ENCODE measurements at regions not wholly inside any gene's neighbourhood (a gene's known extent, or its start where the extent isn't known, plus 50 kb on each side); places are given as distances from the start of the nearest gene placed in this dataset.
"Not testable (repeated sequence)": the region's sequence is repeated elsewhere in the genome, so short reads cannot be mapped to it uniquely, and the experiment has no call there.

- no peak for FAIRE-seq
Observed at GRCh38 chr11:37858398-37858797, 1260.4 kb upstream of the RAG2 start.

DNA sequence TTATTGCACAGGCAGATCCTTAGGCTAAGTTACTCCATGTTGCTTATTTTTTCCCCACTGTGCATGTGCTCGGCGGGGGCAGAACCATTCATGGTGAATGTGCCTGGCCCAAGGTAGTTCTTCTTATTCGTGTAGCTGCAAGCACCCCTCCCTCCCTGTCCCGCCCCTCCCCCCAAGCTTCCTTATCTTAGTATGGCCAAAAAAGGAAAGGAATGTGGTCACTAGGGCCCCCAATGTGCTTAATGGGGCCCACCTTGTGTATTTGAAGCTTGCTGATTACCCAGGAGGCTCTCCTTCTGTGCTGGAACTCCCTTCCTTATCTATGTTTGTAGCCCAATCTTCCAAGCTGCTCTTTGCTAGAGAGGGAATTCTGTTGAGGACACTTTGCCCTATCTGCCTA is 1259.7 kb upstream of the RAG2 start:
- FAIRE-seq (no peak), DNase-seq (ENCODE audit: low spot score in 2 of 2) (no peak)

More at GRCh38 chr11:37858398-37858797, 1260.4 kb upstream of the RAG2 start:
- DNase-seq (ENCODE audit: low spot score in 2 of 2) = no peak

DNA sequence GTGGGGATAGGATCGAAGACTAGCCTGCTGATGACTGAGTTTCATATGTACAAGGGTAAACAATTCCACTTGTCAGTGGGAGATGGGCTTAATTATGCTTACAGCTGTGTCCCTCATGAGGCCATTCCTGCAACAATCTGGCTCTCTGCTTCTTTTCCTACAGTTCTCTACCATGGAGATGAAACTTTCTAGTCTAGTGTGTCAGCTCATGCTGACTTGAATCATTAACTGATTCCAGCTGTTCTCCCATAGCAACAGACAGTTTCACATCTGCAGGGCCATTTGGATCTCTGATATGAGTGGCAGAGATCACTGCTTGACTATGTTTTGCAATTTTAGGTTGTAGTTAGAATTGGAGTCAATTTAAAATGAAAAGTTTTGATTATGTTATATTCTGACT is 1251.7 kb upstream of the RAG2 start:
- no peak for DNase-seq (ENCODE audit: low spot score in 2 of 2)
- no peak for FAIRE-seq

DNA sequence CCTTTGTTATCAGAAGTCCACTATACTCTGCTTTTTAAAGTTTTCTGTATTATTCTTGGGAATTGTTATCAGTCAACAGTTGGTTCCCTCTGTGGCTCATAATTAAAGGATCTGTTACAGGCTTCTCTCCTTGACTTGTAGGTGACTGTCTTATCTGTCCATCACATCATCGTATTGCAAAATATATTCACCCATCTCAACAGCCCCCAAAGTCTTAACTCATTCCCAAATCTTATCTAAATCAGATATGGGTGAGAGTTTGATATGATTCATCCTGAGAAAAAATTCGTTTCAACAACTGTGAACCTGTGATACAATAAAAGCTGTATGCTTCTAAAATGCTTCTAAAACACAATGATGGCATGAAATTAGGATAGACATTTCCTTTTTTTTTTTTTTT is 1245.6 kb upstream of the RAG2 start:
- FAIRE-seq = no peak
- no peak for DNase-seq (ENCODE audit: low spot score in 2 of 2)

DNA sequence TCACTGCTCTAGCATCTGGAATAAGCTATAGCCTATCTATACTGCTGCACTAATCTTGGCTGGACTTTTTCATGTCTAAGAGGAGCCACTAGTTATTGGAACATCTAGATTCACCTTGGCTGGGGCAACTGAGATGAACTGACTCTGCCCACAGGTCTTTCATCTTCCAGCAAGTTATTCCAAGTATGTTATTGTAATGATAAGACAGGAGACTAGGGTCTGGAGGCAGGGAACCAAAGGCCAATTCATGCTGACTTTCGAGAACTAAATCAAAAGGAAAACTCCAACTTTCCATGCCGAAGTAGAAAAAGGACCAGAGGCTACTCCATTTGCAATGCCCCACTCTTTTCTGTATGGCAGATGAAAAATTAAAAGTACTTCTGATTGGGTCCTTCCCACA is 1243.0 kb upstream of the RAG2 start:
- FAIRE-seq (no peak), DNase-seq (ENCODE audit: low spot score in 2 of 2) (no peak)

GRCh38 chr11:37840345-37840744 is 1242.3 kb upstream of the RAG2 start:
- not testable (repeated sequence) for FAIRE-seq; DNase-seq (ENCODE audit: low spot score in 2 of 2)

DNA sequence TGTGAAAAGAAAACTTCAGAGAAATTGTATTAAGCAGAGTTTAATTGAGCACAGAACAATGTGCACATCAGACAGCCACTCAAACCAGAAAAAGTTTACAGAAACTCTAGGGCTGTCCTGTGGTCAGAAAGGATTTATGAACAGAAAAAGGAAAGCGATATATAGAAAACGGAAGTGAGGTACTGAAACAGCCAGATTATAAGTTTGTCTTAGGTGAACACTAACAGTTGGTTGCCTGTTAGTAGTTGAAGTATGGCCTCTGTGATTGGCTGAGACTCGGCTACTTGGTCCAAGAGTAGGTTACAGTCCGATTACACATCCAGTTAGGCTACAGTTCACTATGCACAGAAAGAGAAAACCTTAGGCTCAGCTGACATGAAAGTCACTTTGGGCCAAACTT is 1232.5 kb upstream of the RAG2 start:
- DNase-seq (ENCODE audit: low spot score in 2 of 2) (no peak), FAIRE-seq (no peak)

DNA sequence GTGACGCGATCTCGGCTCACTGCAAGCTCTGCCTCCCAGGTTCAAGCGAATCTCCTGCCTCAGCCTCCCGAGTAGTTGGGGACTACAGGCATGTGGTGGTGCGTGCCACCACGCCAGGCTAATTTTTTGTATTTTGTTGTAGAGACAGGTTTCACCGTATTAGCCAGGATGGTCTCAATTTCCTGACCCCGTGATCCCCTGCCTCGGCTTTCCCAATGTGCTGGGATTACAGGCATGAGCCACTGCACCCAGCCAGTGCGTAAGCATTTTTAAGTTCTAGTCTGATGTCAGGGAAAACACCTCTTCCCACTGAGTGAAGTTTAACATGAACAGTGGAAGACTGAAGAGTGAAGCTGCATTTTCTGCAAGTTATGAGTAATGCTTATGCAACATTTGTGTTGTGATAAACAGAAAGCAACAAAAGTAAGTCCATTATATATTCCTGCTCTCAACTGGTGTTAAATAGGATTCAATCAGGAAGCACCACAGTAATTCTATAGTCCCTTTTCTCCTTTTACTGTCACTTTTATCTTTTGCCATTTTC is 1219.8 kb upstream of the RAG2 start:
- DNase-seq (ENCODE audit: low spot score in 2 of 2) (no peak), FAIRE-seq (no peak)

- DNase-seq (ENCODE audit: low spot score in 2 of 2) (no peak), FAIRE-seq (no peak)
Observed at GRCh38 chr11:37812281-37812880, 1214.3 kb upstream of the RAG2 start.

GRCh38 chr11:37811349-37811748 is 1213.3 kb upstream of the RAG2 start:
- FAIRE-seq = no peak
- DNase-seq (ENCODE audit: low spot score in 2 of 2) = no peak

- DNase-seq (ENCODE audit: low spot score in 2 of 2) (no peak), FAIRE-seq (no peak)
Observed at GRCh38 chr11:37804666-37805065, 1206.6 kb upstream of the RAG2 start.

- FAIRE-seq (no peak), DNase-seq (ENCODE audit: low spot score in 2 of 2) (no peak)
Observed at GRCh38 chr11:37788141-37788877, 1190.3 kb upstream of the RAG2 start.

DNA sequence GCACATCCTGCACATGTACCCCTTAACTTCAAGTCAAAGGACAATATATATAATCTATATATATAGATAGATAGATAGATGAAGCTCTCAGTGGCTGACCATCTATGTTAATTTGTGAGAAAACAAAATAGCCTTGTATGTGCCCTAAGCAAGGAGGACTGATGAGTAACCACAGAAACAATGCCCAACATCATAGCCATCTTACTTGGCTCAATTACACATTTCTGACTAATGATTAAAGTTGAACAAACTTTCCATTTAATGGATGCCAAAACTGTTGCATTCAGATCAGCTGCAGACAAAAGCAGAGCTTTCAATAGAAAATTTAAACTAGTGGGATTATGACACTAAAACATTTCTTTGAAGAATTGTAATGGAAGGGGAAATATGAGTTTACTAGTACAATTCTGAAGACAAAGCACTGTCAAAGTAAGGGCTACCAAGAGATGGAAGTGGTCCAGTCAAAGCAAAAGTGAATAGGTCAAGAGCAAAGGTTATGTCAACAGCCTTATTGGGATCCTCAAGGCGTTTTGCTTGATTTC is 1188.2 kb upstream of the RAG2 start:
- no peak for DNase-seq (ENCODE audit: low spot score in 2 of 2)
- FAIRE-seq = no peak

- FAIRE-seq = no peak
- DNase-seq (ENCODE audit: low spot score in 2 of 2) = no peak
Observed at GRCh38 chr11:37774441-37774840, 1176.4 kb upstream of the RAG2 start.

GRCh38 chr11:37770145-37770544 is 1172.1 kb upstream of the RAG2 start:
- FAIRE-seq (no peak), DNase-seq (ENCODE audit: low spot score in 2 of 2) (no peak)

GRCh38 chr11:37762079-37762478 is 1164.0 kb upstream of the RAG2 start:
- FAIRE-seq = no peak
- DNase-seq (ENCODE audit: low spot score in 2 of 2) = no peak

DNA sequence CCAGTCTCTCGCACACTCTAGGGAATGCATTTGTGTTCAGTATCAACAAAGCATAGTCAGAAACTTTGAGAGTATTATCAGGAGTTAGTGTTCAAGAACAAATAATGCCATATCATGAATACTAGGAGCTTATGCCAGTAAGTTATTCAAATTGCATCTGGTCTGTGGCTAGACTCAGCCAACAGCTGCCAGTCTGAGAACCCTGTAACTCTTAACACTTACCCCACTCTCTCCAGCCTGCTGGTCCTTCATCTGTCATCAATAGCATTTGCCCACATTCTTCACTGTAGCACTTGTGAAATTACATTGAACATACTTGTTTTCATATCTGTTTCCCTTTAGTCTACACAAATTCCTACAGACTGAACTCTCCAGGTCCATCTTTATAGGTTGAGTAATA is 1157.5 kb upstream of the RAG2 start:
- no peak for FAIRE-seq
- DNase-seq (ENCODE audit: low spot score in 2 of 2) = no peak

GRCh38 chr11:37748641-37749040 is 1150.6 kb upstream of the RAG2 start:
- no peak for FAIRE-seq
- no peak for DNase-seq (ENCODE audit: low spot score in 2 of 2)

- no peak for FAIRE-seq
- no peak for DNase-seq (ENCODE audit: low spot score in 2 of 2)
Observed at GRCh38 chr11:37747121-37747520, 1149.1 kb upstream of the RAG2 start.

GRCh38 chr11:37727371-37727770 is 1129.3 kb upstream of the RAG2 start:
- no peak for FAIRE-seq
- DNase-seq (ENCODE audit: low spot score in 2 of 2) = no peak

DNA sequence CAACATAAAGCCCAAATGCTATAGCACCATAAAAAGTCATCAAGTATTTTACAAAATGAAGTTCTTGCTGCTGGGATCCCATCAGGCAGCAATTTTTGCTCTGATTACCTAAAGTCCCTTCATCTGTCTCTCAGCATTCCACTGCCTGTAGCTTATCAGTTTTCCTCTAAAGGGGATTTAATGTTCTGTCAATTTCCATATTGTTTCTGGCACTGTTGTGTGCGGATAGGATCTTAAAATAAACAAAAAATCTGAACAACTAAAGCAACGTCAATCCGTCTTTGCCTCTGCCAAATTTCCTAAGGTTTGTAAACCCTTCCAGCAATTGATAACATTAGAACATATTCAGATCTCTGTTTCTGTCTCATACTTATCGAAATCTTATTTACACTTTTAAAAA is 1126.3 kb upstream of the RAG2 start:
- DNase-seq (ENCODE audit: low spot score in 2 of 2) (no peak), FAIRE-seq (no peak)

GRCh38 chr11:37721485-37721884 is 1123.4 kb upstream of the RAG2 start:
- DNase-seq (ENCODE audit: low spot score in 2 of 2) = no peak
- FAIRE-seq = no peak

Measured in frontal cortex (tissue), 3 donors.